HUES48 (cell line): ENCODE measurements at regions not wholly inside any gene's neighbourhood (a gene's known extent, or its start where the extent isn't known, plus 50 kb on each side); places are given as distances from the start of the nearest gene placed in this dataset.
A peak's percentile ranks its signal among the peaks of the same experiment; 100 is the strongest.
"Not testable (repeated sequence)": the region's sequence is repeated elsewhere in the genome, so short reads cannot be mapped to it uniquely, and the experiment has no call there.

Experiments
- H3K27ac ChIP-seq: one replicate; pipeline ENCODE4 v1.7.0; 2013; ENCODE audit warnings: low read depth, low read length, inconsistent platforms
- H3K27me3 ChIP-seq: 2 replicates; pipeline ENCODE4 v1.6.1; 2013; ENCODE audit warnings: mild to moderate bottlenecking, low read length; ENCODE audit not compliant: control insufficient read depth, insufficient read depth
- H3K36me3 ChIP-seq: 2 replicates; pipeline ENCODE4 v1.6.1; 2013; ENCODE audit warnings: low read length; ENCODE audit not compliant: control insufficient read depth, insufficient read depth
- H3K4me1 ChIP-seq: 2 replicates; pipeline ENCODE4 v1.6.1; 2013; ENCODE audit warnings: mild to moderate bottlenecking, low read length; ENCODE audit not compliant: control insufficient read depth, insufficient read depth
- H3K4me3 ChIP-seq: 2 replicates; pipeline ENCODE4 v1.5.1; 2013; ENCODE audit warnings: mild to moderate bottlenecking, low read depth, low read length
- H3K9ac ChIP-seq: 2 replicates; pipeline ENCODE4 v1.6.1; 2013; ENCODE audit warnings: mild to moderate bottlenecking, low read depth, low read length, moderate library complexity
- H3K9me3 ChIP-seq: 2 replicates; pipeline ENCODE4 v1.6.1; 2013; ENCODE audit warnings: low read length; ENCODE audit not compliant: control insufficient read depth, insufficient read depth

GRCh38 chrX:124181515-124181914, 150.9 kb upstream of the TEX13D start:
- H3K9me3 ChIP-seq, H3K4me3 ChIP-seq, H3K27ac ChIP-seq, H3K27me3 ChIP-seq, H3K36me3 ChIP-seq, H3K9ac ChIP-seq, H3K4me1 ChIP-seq: not testable (repeated sequence)

GRCh38 chrX:124190440-124190839, 142.0 kb upstream of the TEX13D start:
- no peak overlapping the region for H3K27ac ChIP-seq
- no peaks in the 10 kb centered on the region for H3K4me1 ChIP-seq
- no peaks in the 10 kb centered on the region for H3K9me3 ChIP-seq
- H3K4me3 ChIP-seq, result no peak overlapping the region
- no peaks in the 10 kb centered on the region for H3K27me3 ChIP-seq
- H3K9ac ChIP-seq, result no peak overlapping the region
- no peaks in the 10 kb centered on the region for H3K36me3 ChIP-seq

- no peak overlapping the region for H3K27ac ChIP-seq
- H3K36me3 ChIP-seq, result no peaks in the 10 kb centered on the region
- H3K9me3 ChIP-seq, result no peaks in the 10 kb centered on the region
- H3K9ac ChIP-seq, result no peak overlapping the region
- H3K27me3 ChIP-seq, result no peaks in the 10 kb centered on the region
- no peak overlapping the region for H3K4me3 ChIP-seq
- no peaks in the 10 kb centered on the region for H3K4me1 ChIP-seq
Observed at GRCh38 chrX:124194199-124194598, 138.3 kb upstream of the TEX13D start.

- Histone ChIP-seq H3K27me3 (no peaks in the 10 kb centered on the region), H3K4me1 (no peaks in the 10 kb centered on the region), H3K27ac (no peak overlapping the region), H3K36me3 (no peaks in the 10 kb centered on the region), H3K9ac (no peak overlapping the region), H3K4me3 (no peak overlapping the region), H3K9me3 (no peaks in the 10 kb centered on the region)
Observed at GRCh38 chrX:124194901-124195300, 137.6 kb upstream of the TEX13D start.

- Histone ChIP-seq H3K36me3 (no peaks in the 10 kb centered on the region), H3K27me3 (no peaks in the 10 kb centered on the region), H3K27ac (no peak overlapping the region), H3K4me1 (no peaks in the 10 kb centered on the region), H3K9me3 (peaks cover 6% of the 10 kb centered on the region), H3K4me3 (no peak overlapping the region), H3K9ac (no peak overlapping the region)
Observed at GRCh38 chrX:124203311-124203710, 129.1 kb upstream of the TEX13D start.

- Histone ChIP-seq H3K4me1 (no peaks in the 10 kb centered on the region; the same call in 1 of the 2 replicates), H3K27me3 (no peaks in the 10 kb centered on the region), H3K9me3 (no peaks in the 10 kb centered on the region), H3K9ac (no peak overlapping the region), H3K4me3 (no peak overlapping the region), H3K27ac (no peak overlapping the region), H3K36me3 (no peaks in the 10 kb centered on the region)
Observed at GRCh38 chrX:124208660-124209059, 123.8 kb upstream of the TEX13D start.

GRCh38 chrX:124209792-124210576, 122.5 kb upstream of the TEX13D start:
- no peaks in the 10 kb centered on the region for H3K27me3 ChIP-seq
- H3K27ac ChIP-seq, result no peak overlapping the region
- H3K9me3 ChIP-seq, result no peaks in the 10 kb centered on the region
- H3K4me3 ChIP-seq, result no peak overlapping the region
- H3K36me3 ChIP-seq, result no peaks in the 10 kb centered on the region
- H3K9ac ChIP-seq, result no peak overlapping the region
- H3K4me1 ChIP-seq, result no peaks in the 10 kb centered on the region; the same call in 1 of the 2 replicates

- Histone ChIP-seq H3K27me3 (no peaks in the 10 kb centered on the region), H3K4me1 (peaks cover 2% of the 10 kb centered on the region), H3K9me3 (no peaks in the 10 kb centered on the region), H3K9ac (no peak overlapping the region), H3K27ac (no peak overlapping the region), H3K4me3 (no peak overlapping the region), H3K36me3 (no peaks in the 10 kb centered on the region)
Observed at GRCh38 chrX:124211312-124211942, 121.0 kb upstream of the TEX13D start.

- no peaks in the 10 kb centered on the region for H3K27me3 ChIP-seq
- H3K4me1 ChIP-seq, result peaks cover 14% of the 10 kb centered on the region
- H3K9ac ChIP-seq, result no peak overlapping the region
- H3K9me3 ChIP-seq, result no peaks in the 10 kb centered on the region
- no peak overlapping the region for H3K27ac ChIP-seq
- no peak overlapping the region for H3K4me3 ChIP-seq
- H3K36me3 ChIP-seq, result no peaks in the 10 kb centered on the region
Observed at GRCh38 chrX:124212622-124213021, 119.8 kb upstream of the TEX13D start.

GRCh38 chrX:124215786-124216185, 116.7 kb upstream of the TEX13D start:
- Histone ChIP-seq H3K4me3 (no peak overlapping the region), H3K9ac (no peak overlapping the region), H3K4me1 (peaks cover 30% of the 10 kb centered on the region), H3K27ac (no peak overlapping the region), H3K9me3 (no peaks in the 10 kb centered on the region), H3K27me3 (peaks cover 8% of the 10 kb centered on the region; the same call in 1 of the 2 replicates), H3K36me3 (no peaks in the 10 kb centered on the region)

- Histone ChIP-seq H3K36me3 (no peaks in the 10 kb centered on the region), H3K4me1 (peaks cover 30% of the 10 kb centered on the region), H3K27me3 (peaks cover 8% of the 10 kb centered on the region; the same call in 1 of the 2 replicates), H3K9me3 (no peaks in the 10 kb centered on the region), H3K4me3 (peak overlapping the region; percentile 29; the same call in 1 of the 2 replicates), H3K27ac (peak overlapping the region; percentile 82), H3K9ac (no peak overlapping the region)
Observed at GRCh38 chrX:124216396-124217115, 115.9 kb upstream of the TEX13D start.
